ENCODE measurements at regions not wholly inside any gene's neighbourhood (a gene's known extent, or its start where the extent isn't known, plus 50 kb on each side); places are given as distances from the start of the nearest gene placed in this dataset.

DNA sequence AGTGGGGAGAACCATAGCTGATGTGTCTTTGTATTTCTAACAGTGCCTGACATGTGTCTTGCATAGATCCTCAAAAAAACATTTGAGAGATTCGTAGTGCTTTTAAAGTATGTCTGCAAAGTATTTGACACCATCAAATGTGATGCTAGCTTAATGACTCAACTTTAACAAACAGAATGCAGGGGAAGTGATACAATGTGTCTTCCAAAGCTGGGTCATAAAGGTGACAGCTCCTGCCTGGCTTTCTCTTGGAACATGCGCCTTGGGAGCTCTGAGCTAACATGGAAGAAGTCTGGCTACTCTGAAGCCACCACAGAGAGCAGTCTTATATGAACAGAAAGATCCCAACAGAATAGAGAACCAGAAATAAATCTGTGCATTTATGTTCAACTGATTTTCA is 78.2 kb downstream of the C1D start:
- ATAC-seq (ENCODE audit: low read depth): no peak

DNA sequence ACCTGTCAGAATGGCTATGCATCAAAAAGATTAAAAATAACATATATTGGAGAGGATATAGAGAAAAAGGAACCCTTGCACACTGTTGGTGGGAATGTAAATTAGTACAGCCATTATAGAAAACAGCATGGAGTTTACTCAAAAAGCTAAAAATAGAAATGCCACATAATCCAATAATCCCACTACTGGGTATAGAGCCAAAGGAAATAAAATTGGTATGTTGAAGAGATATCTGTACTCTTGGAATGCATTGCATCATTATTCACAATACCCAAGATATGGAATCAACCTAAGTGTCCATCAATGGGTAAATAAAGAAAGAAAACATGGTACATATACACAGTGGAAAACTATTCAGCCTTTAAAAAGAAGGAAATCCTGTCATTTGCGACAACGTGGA is 77.2 kb downstream of the C1D start:
- DNase-seq (ENCODE audit: low spot score) (no peak), ATAC-seq (ENCODE audit: low read depth) (no peak)
- no peak overlapping the region for H3K27ac ChIP-seq (ENCODE audit: poor library complexity, severe bottlenecking)
- H3K4me3 ChIP-seq (ENCODE audit: severe bottlenecking): no peak overlapping the region
- H3K9me3 ChIP-seq (ENCODE audit: severe bottlenecking): peaks cover 3% of the 10 kb centered on the region
- TF ChIP-seq, protein P1, sequence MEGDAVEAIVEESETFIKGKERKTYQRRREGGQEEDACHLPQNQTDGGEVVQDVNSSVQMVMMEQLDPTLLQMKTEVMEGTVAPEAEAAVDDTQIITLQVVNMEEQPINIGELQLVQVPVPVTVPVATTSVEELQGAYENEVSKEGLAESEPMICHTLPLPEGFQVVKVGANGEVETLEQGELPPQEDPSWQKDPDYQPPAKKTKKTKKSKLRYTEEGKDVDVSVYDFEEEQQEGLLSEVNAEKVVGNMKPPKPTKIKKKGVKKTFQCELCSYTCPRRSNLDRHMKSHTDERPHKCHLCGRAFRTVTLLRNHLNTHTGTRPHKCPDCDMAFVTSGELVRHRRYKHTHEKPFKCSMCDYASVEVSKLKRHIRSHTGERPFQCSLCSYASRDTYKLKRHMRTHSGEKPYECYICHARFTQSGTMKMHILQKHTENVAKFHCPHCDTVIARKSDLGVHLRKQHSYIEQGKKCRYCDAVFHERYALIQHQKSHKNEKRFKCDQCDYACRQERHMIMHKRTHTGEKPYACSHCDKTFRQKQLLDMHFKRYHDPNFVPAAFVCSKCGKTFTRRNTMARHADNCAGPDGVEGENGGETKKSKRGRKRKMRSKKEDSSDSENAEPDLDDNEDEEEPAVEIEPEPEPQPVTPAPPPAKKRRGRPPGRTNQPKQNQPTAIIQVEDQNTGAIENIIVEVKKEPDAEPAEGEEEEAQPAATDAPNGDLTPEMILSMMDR (IDR thresholded peaks at IDR 0.05; ENCODE audit: poor library complexity, severe bottlenecking): no peak
- H3K27me3 ChIP-seq (ENCODE audit: insufficient read depth, poor library complexity, severe bottlenecking): no peaks in the 10 kb centered on the region
- no peaks in the 10 kb centered on the region for H3K4me1 ChIP-seq (ENCODE audit: insufficient read depth, poor library complexity, severe bottlenecking)
- H3K36me3 ChIP-seq (ENCODE audit: low read depth): no peaks in the 10 kb centered on the region

More for the DNA sequence above, 78.2 kb downstream of the C1D start:
- Histone ChIP-seq H3K4me1 (ENCODE audit: insufficient read depth, poor library complexity, severe bottlenecking) (no peaks in the 10 kb centered on the region), H3K27me3 (ENCODE audit: insufficient read depth, poor library complexity, severe bottlenecking) (no peaks in the 10 kb centered on the region), H3K4me3 (ENCODE audit: severe bottlenecking) (no peak overlapping the region), H3K36me3 (ENCODE audit: low read depth) (no peaks in the 10 kb centered on the region), H3K27ac (ENCODE audit: poor library complexity, severe bottlenecking) (no peak overlapping the region), H3K9me3 (ENCODE audit: severe bottlenecking) (peaks cover 3% of the 10 kb centered on the region)
- DNase-seq (ENCODE audit: low spot score): no peak
- TF ChIP-seq, protein P1 (IDR thresholded peaks at IDR 0.05; ENCODE audit: poor library complexity, severe bottlenecking): no peak

GRCh38 chr2:67986258-67986657 is 76.5 kb downstream of the C1D start:
- no peaks in the 10 kb centered on the region for H3K9me3 ChIP-seq (ENCODE audit: severe bottlenecking)
- TF ChIP-seq, protein P1 (IDR thresholded peaks at IDR 0.05; ENCODE audit: poor library complexity, severe bottlenecking): no peak
- no peak overlapping the region for H3K4me3 ChIP-seq (ENCODE audit: severe bottlenecking)
- H3K36me3 ChIP-seq (ENCODE audit: low read depth): no peaks in the 10 kb centered on the region
- no peaks in the 10 kb centered on the region for H3K27me3 ChIP-seq (ENCODE audit: insufficient read depth, poor library complexity, severe bottlenecking)
- DNase-seq (ENCODE audit: low spot score) (no peak), ATAC-seq (ENCODE audit: low read depth) (no peak)
- H3K4me1 ChIP-seq (ENCODE audit: insufficient read depth, poor library complexity, severe bottlenecking): no peaks in the 10 kb centered on the region
- no peak overlapping the region for H3K27ac ChIP-seq (ENCODE audit: poor library complexity, severe bottlenecking)

All from RWPE2 (cell line).